IMR-90 (cell line): ENCODE measurements at regions not wholly inside any gene's neighbourhood (a gene's known extent, or its start where the extent isn't known, plus 50 kb on each side); places are given as distances from the start of the nearest gene placed in this dataset.

Experiments used
- BHLHE40 ChIP-seq: fragments of 150-350 bp; IDR thresholded peaks from 2 replicates; pipeline ENCODE4 v1.6.1; 2016; ENCODE audit warnings: mild to moderate bottlenecking, low read depth, low read length
- CEBPB ChIP-seq: IDR thresholded peaks from 2 replicates; pipeline ENCODE4 v1.6.1; 2012; ENCODE audit warnings: low read depth, low read length, improper control_type of control experiment
- FOS ChIP-seq: fragments of 150-350 bp; IDR thresholded peaks from 2 replicates; pipeline ENCODE4 v1.6.1; 2016; ENCODE audit warnings: low read depth, low read length
- MAZ ChIP-seq: IDR thresholded peaks from 2 replicates; pipeline ENCODE4 v1.6.1; 2012; ENCODE audit warnings: low read depth, mild to moderate bottlenecking, low read length, improper control_type of control experiment, moderate library complexity, borderline replicate concordance
- MXI1 ChIP-seq: IDR thresholded peaks from 2 replicates; pipeline ENCODE4 v1.6.1; 2012; ENCODE audit warnings: low read depth, mild to moderate bottlenecking, low read length, moderate library complexity, borderline replicate concordance
- POLR2A ChIP-seq: IDR thresholded peaks from 2 replicates; pipeline ENCODE4 v1.6.1; 2012; ENCODE audit warnings: mild to moderate bottlenecking, low read depth, low read length
- RAD21 ChIP-seq: IDR thresholded peaks from 2 replicates; pipeline ENCODE4 v1.6.1; 2012; ENCODE audit warnings: low read length, improper control_type of control experiment
- SMC3 ChIP-seq: fragments of 150-350 bp; IDR thresholded peaks from 2 replicates; pipeline ENCODE4 v1.6.1; 2016; ENCODE audit warnings: low read depth, mild to moderate bottlenecking, antibody characterized with exemption, low read length, moderate library complexity
- USF2 ChIP-seq: fragments of 150-350 bp; IDR thresholded peaks from 2 replicates; pipeline ENCODE4 v1.6.1; 2017; ENCODE audit warnings: mild to moderate bottlenecking, antibody characterized with exemption, low read length, low read depth
- TF ChIP-seq, protein P1 (sequence below): conservative IDR thresholded peaks from 2 replicates; pipeline ENCODE4 v1.5.1; 2012; ENCODE audit warnings: mild to moderate bottlenecking, low read depth, low read length, improper control_type of control experiment
- TF ChIP-seq, protein P2 (sequence below): fragments of 150-350 bp; IDR thresholded peaks from 2 replicates; pipeline ENCODE4 v1.6.1; 2016; ENCODE audit warnings: low read depth, mild to moderate bottlenecking, low read length, moderate library complexity, borderline replicate concordance

DNA sequence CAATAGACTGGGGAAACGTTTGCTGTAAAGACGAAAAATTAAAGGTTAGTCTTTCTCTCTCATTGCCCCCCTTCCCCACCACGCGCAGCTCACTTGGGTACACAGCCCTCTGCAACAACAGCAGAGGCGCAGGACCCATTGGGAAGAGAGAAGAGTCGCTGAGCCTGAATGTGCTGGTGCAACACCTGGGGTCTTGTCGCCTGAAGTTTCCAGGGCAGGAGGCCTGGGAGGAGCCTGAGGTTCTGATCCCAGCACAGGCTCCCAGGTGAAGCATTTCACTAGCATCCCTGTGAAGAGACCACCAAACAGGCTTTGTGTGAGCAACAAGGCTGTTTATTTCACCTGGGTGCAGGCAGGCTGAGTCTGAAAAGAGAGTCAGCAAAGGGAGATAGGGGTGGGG, 116.2 kb upstream of the NTM start:
- TF ChIP-seq POLR2A (no peak), CEBPB (no peak), MXI1 (no peak), SMC3 (no peak), USF2 (no peak), BHLHE40 (no peak), MAZ (no peak), RAD21 (no peak), FOS (no peak)
- TF ChIP-seq, protein P1, sequence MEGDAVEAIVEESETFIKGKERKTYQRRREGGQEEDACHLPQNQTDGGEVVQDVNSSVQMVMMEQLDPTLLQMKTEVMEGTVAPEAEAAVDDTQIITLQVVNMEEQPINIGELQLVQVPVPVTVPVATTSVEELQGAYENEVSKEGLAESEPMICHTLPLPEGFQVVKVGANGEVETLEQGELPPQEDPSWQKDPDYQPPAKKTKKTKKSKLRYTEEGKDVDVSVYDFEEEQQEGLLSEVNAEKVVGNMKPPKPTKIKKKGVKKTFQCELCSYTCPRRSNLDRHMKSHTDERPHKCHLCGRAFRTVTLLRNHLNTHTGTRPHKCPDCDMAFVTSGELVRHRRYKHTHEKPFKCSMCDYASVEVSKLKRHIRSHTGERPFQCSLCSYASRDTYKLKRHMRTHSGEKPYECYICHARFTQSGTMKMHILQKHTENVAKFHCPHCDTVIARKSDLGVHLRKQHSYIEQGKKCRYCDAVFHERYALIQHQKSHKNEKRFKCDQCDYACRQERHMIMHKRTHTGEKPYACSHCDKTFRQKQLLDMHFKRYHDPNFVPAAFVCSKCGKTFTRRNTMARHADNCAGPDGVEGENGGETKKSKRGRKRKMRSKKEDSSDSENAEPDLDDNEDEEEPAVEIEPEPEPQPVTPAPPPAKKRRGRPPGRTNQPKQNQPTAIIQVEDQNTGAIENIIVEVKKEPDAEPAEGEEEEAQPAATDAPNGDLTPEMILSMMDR, result no peak
- TF ChIP-seq, protein P2, sequence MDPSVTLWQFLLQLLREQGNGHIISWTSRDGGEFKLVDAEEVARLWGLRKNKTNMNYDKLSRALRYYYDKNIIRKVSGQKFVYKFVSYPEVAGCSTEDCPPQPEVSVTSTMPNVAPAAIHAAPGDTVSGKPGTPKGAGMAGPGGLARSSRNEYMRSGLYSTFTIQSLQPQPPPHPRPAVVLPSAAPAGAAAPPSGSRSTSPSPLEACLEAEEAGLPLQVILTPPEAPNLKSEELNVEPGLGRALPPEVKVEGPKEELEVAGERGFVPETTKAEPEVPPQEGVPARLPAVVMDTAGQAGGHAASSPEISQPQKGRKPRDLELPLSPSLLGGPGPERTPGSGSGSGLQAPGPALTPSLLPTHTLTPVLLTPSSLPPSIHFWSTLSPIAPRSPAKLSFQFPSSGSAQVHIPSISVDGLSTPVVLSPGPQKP, result no peak
